ENCODE measurements at regions not wholly inside any gene's neighbourhood (a gene's known extent, or its start where the extent isn't known, plus 50 kb on each side); places are given as distances from the start of the nearest gene placed in this dataset.
A peak's percentile ranks its signal among the peaks of the same experiment; 100 is the strongest.

- DNase-seq (ENCODE audit: extremely low read depth, low read depth, low spot score), result no peak
Observed at GRCh38 chr9:12464400-12464799, 228.8 kb upstream of the TYRP1 start.

GRCh38 chr9:12464910-12465512 is 228.2 kb upstream of the TYRP1 start:
- peak; percentile 7 for DNase-seq (ENCODE audit: extremely low read depth, low read depth, low spot score)

GRCh38 chr9:12469084-12469483 is 224.1 kb upstream of the TYRP1 start:
- DNase-seq (ENCODE audit: extremely low read depth, low read depth, low spot score), result no peak

DNA sequence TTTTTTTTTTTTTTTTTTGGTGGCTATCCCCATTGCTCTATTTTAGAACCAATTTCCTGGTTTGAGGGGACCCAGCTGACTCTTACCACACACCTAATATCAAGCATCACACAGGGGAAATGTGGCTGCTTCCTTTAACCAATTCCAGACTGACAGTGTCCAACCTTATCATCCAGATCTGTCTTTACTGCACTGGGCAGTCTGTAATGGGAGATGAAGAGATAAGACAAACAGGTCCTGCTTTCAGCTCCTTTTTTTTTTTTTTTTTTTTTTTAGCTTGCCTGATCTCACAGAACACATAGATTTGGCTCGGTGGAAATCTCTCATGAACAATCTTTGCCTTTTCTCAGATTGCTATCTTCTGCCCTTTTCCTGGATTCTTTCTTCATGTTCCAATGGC is 198.8 kb upstream of the TYRP1 start:
- DNase-seq (ENCODE audit: extremely low read depth, low read depth, low spot score), result no peak

- no peak for DNase-seq (ENCODE audit: extremely low read depth, low read depth, low spot score)
Observed at GRCh38 chr9:12497790-12498189, 195.4 kb upstream of the TYRP1 start.

DNA sequence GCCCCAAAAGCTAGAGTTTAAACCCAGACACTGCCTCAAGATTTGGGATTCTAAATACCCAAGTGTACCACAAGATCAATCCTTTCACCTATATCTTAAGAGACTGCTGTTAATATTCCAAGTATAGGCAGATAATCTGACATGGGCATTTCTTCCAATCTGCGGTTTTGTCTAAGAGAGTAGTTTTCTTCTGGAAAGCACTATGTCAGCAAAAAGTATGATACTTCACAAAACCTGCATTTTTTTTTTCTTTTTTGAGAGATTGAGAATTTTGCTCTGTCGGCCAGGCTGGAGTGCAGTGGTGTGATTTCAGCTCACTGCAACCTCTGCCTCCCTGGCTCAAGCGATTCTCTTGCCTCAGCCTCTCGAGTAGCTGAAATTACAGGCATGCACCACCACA is 190.7 kb upstream of the TYRP1 start:
- DNase-seq (ENCODE audit: extremely low read depth, low read depth, low spot score), result no peak

GRCh38 chr9:12503606-12504122 is 189.5 kb upstream of the TYRP1 start:
- DNase-seq (ENCODE audit: extremely low read depth, low read depth, low spot score), result no peak

DNA sequence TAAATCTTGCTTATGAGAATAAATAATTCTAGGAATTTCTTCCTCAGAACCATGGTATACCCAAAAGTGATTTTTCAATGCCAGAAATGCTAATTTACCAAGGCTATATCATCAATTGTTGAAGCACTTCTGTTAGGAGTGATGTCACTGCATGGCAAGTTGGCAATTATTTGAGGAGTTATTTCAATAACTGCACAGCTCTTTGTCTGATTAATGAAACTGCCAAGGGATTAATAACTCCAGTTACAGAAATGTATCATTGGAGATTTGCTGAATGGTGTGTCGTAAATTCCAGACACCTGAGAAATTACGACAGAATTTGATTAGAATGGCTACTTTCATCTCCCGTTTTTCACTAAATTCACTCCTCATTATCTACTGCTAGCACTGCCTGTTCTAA is 182.6 kb upstream of the TYRP1 start:
- no peak for DNase-seq (ENCODE audit: extremely low read depth, low read depth, low spot score)

GRCh38 chr9:12511726-12512125 is 181.5 kb upstream of the TYRP1 start:
- no peak for DNase-seq (ENCODE audit: extremely low read depth, low read depth, low spot score)

GRCh38 chr9:12516031-12516430 is 177.2 kb upstream of the TYRP1 start:
- DNase-seq (ENCODE audit: extremely low read depth, low read depth, low spot score), result no peak

DNA sequence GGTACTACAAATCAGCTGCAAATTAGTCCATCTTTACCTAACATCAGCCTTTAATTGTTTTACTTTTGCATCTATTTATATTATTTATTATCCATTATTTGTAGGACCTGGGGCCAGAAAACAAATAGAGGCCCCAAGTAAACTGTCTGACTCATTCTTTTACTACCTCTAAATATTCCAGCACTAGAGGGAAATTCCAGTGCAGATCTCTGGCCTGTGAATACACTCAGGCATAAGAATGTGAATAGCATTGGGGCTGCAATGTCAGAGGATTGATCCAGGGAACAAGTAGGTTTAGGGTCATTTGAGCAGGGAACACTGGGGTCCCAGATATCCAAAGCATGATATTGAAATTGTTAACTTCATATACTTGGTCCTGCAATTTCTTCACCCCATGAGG is 176.6 kb upstream of the TYRP1 start:
- DNase-seq (ENCODE audit: extremely low read depth, low read depth, low spot score), result no peak

- DNase-seq (ENCODE audit: extremely low read depth, low read depth, low spot score), result no peak
Observed at GRCh38 chr9:12538842-12539579, 154.2 kb upstream of the TYRP1 start.

DNA sequence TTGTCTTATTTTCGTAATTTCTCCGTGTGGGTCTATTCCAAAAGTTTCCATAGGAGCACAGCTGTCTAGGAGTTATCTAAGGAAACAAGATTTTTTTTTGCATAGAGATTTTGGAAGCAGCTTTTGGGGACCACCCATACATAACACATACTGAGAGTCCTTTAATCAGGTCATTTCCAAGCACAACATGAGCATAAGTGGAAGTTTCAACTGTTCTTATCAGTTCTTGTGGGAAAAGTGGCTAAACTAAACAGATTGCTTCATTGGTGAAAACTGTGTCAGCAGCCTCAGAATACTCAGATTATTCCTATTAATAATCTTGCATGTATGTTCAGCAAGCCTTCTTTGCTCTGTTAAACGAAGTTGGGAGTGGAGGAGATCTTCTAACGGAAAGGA is 153.6 kb upstream of the TYRP1 start:
- DNase-seq (ENCODE audit: extremely low read depth, low read depth, low spot score), result no peak

GRCh38 chr9:12544700-12545099 is 148.5 kb upstream of the TYRP1 start:
- no peak for DNase-seq (ENCODE audit: extremely low read depth, low read depth, low spot score)

- DNase-seq (ENCODE audit: extremely low read depth, low read depth, low spot score), result no peak
Observed at GRCh38 chr9:12554636-12555035, 138.5 kb upstream of the TYRP1 start.

DNA sequence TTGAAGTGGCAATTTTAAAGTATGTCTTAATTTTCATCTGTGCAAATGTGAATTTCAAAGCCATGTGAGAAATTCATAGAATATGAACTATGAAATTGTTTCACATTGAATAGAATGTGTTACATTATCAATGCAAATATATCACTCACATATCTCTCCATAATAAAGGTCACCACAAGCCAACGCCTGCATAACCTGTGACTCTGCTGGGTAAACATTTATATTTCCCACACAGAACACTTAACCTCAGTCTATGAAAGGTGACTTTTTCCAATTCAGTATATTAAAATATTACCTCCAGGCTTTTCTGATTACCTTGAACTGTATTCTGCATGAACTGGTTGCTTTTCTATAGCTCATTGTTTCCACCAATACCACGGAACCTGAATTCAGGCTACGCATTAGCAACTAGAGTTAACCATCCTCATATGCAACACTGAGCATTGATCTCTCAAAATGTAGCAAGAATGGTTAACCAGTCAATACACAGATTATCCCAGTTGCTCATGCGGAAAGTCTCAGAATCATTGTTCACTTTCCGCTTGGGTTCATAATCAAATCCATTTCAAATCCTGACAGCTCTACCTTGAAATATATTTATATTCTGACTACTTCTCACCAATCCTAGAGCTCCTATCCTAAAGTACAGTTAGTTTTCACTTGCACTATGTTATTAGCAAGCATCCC is 126.6 kb upstream of the TYRP1 start:
- DNase-seq (ENCODE audit: extremely low read depth, low read depth, low spot score), result no peak

DNA sequence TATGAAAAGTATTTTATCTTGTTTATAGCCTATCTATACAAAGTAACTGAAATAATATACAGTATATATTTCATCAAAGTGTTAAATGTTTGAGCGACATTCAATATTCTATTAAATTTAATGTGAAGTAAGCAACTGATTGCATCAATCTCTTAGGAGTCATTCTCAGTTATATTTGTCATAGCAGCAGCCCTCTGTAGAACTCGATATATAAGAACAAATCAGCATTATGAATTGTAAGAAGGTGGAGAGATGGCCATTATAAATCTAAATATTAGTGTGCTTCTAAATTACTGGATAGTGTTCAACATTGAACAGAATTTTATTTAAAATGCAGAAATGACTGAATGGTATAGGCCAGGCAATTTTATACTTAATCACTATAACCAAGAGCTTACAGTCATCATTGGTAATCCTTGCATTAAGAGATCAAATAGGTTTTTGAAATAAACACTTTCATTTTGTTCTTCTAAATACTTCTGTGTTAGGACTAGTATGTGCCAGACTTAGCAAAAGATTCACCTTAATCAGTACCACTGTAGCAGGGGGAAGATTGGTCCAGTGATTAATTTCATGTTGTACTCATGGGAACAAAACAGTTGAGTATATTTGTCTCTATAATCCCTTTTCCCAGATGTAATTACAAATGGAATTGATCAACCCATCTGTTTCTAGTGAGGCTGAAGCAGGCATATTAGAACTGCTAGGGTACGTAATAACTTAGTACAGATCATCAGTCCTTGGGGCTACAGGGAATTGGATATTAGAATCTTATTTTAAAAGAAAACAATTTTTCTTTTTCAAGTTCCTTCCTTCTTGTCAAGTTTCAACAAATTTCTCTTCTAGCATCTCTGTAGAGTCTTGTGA is 108.3 kb upstream of the TYRP1 start:
- DNase-seq (ENCODE audit: extremely low read depth, low read depth, low spot score), result no peak

DNA sequence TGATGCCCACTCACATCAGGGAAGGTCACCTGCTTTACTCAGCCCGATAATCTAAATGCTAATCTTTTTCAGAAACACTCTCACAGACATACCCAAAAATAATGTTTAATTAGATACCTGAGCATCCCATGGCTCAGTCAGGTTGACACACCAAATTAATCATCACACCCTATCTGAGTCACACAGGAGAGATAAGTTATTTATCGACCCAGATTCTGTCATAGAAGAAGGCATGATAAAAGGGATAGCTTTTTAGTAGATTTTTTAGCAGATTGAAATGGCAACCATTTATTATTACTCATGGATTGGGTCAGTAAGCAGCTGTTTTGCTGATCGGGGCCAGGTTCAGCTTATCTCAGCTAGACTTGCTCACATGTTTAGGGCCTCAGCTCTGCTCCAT is 97.8 kb upstream of the TYRP1 start:
- DNase-seq (ENCODE audit: extremely low read depth, low read depth, low spot score), result no peak

GRCh38 chr9:12604164-12604821 is 88.9 kb upstream of the TYRP1 start:
- DNase-seq (ENCODE audit: extremely low read depth, low read depth, low spot score), result no peak

GRCh38 chr9:12612211-12612770 is 80.9 kb upstream of the TYRP1 start:
- no peak for DNase-seq (ENCODE audit: extremely low read depth, low read depth, low spot score)

Measured in glomerular endothelial cell (primary cell).